ENCODE measurements at regions not wholly inside any gene's neighbourhood (a gene's known extent, or its start where the extent isn't known, plus 50 kb on each side); places are given as distances from the start of the nearest gene placed in this dataset.
"Not testable (repeated sequence)": the region's sequence is repeated elsewhere in the genome, so short reads cannot be mapped to it uniquely, and the experiment has no call there.

DNA sequence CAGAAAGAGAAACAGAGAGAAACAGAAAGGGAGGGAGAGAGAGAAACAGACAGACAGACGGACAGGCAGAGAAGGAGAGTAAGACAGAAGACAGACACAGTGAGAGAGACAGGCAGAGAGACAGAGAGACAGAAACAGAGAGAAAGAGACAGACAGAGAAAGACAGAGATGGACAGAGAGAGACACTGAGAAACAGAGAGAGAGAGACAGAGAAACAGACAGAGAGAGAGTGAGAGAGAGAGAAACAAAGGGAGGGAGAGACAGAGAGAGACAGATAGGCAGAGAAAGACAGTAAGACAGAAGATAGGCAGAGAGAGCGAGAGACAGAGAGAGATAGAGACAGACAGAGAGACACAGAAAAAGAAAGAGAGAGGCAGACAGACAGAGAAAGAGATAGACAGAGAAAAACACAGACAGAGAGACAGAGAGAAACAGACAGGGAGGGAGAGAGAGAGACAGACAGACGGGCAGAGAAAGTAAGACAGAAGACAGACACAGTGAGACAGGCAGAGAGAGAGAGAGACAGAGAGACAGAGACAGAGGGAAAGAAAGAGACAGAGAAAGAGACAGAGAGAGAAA, 753.4 kb upstream of the DEFB115 start:
- Histone ChIP-seq H3K9me3 (no peaks in the 10 kb centered on the region), H3K27me3 (peaks cover 0 to 15% (median 0%) of the 10 kb centered on the region in 3 donors), H3K36me3 (no peaks in the 10 kb centered on the region), H3K4me3 (no peak overlapping the region), H3K27ac (no peak overlapping the region), H3K4me1 (no peaks in the 10 kb centered on the region)
- TF ChIP-seq, protein P1, sequence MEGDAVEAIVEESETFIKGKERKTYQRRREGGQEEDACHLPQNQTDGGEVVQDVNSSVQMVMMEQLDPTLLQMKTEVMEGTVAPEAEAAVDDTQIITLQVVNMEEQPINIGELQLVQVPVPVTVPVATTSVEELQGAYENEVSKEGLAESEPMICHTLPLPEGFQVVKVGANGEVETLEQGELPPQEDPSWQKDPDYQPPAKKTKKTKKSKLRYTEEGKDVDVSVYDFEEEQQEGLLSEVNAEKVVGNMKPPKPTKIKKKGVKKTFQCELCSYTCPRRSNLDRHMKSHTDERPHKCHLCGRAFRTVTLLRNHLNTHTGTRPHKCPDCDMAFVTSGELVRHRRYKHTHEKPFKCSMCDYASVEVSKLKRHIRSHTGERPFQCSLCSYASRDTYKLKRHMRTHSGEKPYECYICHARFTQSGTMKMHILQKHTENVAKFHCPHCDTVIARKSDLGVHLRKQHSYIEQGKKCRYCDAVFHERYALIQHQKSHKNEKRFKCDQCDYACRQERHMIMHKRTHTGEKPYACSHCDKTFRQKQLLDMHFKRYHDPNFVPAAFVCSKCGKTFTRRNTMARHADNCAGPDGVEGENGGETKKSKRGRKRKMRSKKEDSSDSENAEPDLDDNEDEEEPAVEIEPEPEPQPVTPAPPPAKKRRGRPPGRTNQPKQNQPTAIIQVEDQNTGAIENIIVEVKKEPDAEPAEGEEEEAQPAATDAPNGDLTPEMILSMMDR (IDR thresholded peaks at IDR 0.05 in 4 of 5, conservative IDR thresholded peaks at IDR 0.05 in 1 of 5): no peak
- no peak for TF ChIP-seq POLR2A (IDR thresholded peaks at IDR 0.05)
- ATAC-seq: no peak
- intact Hi-C loops (cut with DNase I; ENCODE audit: low total_unique reads) (no loop called here), in situ Hi-C loops (cut with MboI; ENCODE audit: low sequenced_read_pairs in 4 of 4) (no loop called here)
- no peak for DNase-seq

DNA sequence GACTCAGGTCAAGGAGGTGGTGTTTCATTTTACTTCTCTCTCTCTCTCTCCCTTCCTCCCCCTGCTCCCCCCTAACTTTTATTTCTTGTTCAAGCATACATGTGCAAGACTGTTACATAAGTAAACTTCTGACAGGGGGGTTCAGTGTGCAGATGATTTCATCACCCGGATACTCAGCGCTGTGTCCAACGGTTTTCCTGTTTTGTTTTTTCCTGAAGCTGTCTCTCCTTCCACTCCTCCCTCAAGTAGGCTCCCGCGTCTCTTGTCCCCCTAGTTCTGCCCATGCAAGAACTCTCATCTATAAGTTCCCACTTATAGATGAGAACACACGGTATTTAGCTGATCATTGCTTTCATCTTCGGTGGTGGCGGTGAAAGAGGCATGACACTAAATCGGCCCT, 751.9 kb upstream of the DEFB115 start:
- Histone ChIP-seq H3K27me3 (peaks cover 0 to 15% (median 0%) of the 10 kb centered on the region in 3 donors), H3K4me3 (no peak overlapping the region), H3K36me3 (no peaks in the 10 kb centered on the region), H3K9me3 (no peaks in the 10 kb centered on the region), H3K4me1 (no peaks in the 10 kb centered on the region), H3K27ac (no peak overlapping the region)
- ATAC-seq (no peak), DNase-seq (no peak)
- in situ Hi-C loops (cut with MboI; ENCODE audit: low sequenced_read_pairs in 4 of 4): no loop called here
- TF ChIP-seq, protein P1 (IDR thresholded peaks at IDR 0.05 in 4 of 5, conservative IDR thresholded peaks at IDR 0.05 in 1 of 5): no peak
- TF ChIP-seq POLR2A (IDR thresholded peaks at IDR 0.05): no peak
- intact Hi-C loops (cut with DNase I; ENCODE audit: low total_unique reads): no loop called here

DNA sequence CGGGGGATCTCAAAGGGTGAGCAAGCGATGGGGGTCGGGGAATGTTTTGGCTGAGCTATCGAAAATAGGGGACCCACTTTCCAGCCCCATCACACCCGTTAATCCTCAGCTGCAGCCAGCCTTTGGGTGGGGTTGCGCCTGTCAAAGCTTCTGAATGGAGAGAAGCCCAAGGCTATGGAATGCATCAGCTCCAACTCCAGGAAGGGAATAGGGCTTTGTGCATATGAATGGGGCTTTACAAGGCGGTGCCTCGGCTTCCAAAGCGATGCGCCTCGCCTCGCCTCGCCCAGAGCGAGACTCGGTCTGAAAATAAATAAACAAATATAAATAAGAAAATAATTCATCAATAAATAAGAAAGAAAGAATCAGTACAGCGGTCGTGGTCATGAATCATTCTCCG, 751.4 kb upstream of the DEFB115 start:
- H3K27ac ChIP-seq: no peak overlapping the region
- in situ Hi-C loops (cut with MboI; ENCODE audit: low sequenced_read_pairs in 4 of 4): no loop called here
- no peak for DNase-seq
- H3K4me1 ChIP-seq: no peaks in the 10 kb centered on the region
- ATAC-seq: no peak
- intact Hi-C loops (cut with DNase I; ENCODE audit: low total_unique reads): no loop called here
- no peaks in the 10 kb centered on the region for H3K36me3 ChIP-seq
- no peak overlapping the region for H3K4me3 ChIP-seq
- H3K9me3 ChIP-seq: no peaks in the 10 kb centered on the region
- H3K27me3 ChIP-seq: peaks cover 0 to 15% (median 0%) of the 10 kb centered on the region in 3 donors
- TF ChIP-seq POLR2A (IDR thresholded peaks at IDR 0.05): no peak
- TF ChIP-seq, protein P1 (IDR thresholded peaks at IDR 0.05 in 4 of 5, conservative IDR thresholded peaks at IDR 0.05 in 1 of 5): no peak

DNA sequence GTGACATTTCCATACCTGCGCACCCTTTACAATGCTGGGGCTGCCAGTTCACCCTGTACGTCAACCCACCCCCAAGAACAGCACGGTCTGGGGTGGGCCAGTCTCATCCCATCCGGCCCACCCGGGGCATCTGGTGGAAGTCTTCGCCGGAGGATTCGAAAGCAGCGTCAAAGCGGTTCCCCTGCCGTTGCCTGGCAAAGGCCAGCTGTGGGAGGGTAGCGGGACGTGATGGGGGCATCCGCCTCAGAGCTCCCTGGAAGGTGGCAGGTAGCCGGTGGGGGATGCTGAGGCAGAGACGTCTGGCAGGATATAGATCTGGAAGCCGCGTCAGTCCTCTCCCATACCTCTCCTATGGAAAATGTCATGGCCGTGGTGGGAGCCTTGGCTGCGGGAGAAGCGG, 749.1 kb upstream of the DEFB115 start:
- in situ Hi-C loops (cut with MboI; ENCODE audit: low sequenced_read_pairs in 4 of 4); H3K27me3 ChIP-seq; DNase-seq; intact Hi-C loops (cut with DNase I; ENCODE audit: low total_unique reads); H3K9me3 ChIP-seq; H3K27ac ChIP-seq; H3K36me3 ChIP-seq; H3K4me1 ChIP-seq; ATAC-seq; H3K4me3 ChIP-seq: not testable (repeated sequence)

DNA sequence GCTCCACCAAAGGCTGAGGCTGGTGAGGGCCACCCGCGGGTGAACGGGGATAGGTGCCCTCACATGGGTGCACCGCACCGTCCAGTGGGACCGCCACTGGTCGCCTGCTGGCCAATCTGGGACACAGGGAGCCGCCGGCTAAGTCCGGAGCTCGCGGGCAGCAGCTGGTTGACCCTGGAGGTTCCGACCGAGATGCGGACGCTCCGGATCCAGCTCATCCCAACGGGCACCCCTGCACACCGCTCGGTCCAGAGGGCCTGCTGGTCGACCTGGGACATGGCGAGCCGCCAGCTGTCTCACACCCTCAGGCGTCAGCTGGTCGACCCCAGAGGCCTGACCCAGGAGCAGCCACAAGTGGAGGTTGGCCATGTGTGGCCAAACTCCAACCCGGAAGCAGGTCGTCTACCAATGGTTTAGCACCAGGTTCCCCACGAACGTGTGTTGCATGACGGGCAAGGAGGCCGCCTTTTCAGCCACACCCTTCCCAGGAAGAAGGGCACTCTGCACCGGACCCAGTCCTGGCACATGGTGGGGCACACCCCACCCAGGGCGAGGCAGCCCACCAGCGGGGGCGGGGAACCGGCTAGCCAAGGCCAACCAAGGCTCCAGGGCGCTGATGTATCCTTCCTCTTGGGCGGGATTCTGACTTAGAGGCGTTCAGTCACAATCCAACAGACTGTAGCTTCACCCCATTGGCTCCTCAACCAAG, 746.0 kb upstream of the DEFB115 start:
- no peaks in the 10 kb centered on the region for H3K27me3 ChIP-seq
- H3K27ac ChIP-seq: no peak overlapping the region
- no peak for DNase-seq
- H3K4me1 ChIP-seq: no peaks in the 10 kb centered on the region
- no peaks in the 10 kb centered on the region for H3K36me3 ChIP-seq
- no peak for TF ChIP-seq POLR2A (IDR thresholded peaks at IDR 0.05)
- TF ChIP-seq, protein P1 (IDR thresholded peaks at IDR 0.05 in 4 of 5, conservative IDR thresholded peaks at IDR 0.05 in 1 of 5): no peak
- H3K4me3 ChIP-seq: no peak overlapping the region
- in situ Hi-C loops (cut with MboI; ENCODE audit: low sequenced_read_pairs in 4 of 4) (no loop called here), intact Hi-C loops (cut with DNase I; ENCODE audit: low total_unique reads) (no loop called here)
- H3K9me3 ChIP-seq: no peaks in the 10 kb centered on the region
- ATAC-seq: no peak

Data from gastrocnemius medialis (tissue), 4 donors.